ENCODE measurements at regions not wholly inside any gene's neighbourhood (a gene's known extent, or its start where the extent isn't known, plus 50 kb on each side); places are given as distances from the start of the nearest gene placed in this dataset.
A peak's percentile ranks its signal among the peaks of the same experiment; 100 is the strongest.

GRCh38 chr3:16810593-16811367 lies 74.0 kb upstream of the PLCL2 start:
- DNase-seq, result no peak

DNA sequence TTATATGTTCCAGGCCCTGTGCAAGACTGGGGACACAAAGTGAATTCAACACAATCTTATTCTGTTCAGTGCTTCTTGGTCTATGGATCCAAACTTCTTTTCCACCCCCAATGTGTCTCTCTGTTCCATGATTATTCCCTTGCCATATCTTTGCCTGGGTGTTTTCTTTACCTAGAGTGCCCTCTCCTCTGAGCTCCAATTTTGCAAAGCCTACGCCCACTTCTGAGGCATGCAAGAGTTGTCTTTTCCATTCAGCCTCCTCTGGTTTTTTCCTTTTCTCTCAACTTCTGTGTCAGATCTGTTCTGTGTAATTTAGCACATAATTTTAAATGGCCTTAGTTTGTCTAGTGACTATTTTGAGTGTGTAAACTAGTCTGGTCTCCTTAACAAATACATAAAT lies 72.8 kb upstream of the PLCL2 start:
- no peak for DNase-seq

DNA sequence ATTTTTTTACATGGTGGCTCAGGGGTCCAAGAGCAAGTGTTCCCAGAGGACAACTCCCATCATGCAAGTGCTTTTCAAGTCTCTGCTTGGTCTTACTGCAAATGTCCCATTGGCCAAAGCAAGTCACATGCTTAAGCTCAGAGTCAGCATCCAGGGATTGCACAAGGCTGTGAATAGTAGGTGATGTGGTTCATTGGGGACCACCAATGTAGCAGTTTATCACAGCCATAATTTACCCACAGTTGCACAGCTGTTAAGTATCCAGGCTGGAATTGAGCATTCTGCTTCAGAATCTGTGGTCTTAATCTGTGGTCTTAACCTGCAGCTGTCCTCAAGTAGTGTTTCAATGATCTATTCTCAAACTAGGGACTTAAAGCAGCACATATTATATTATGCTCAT lies 71.4 kb upstream of the PLCL2 start:
- DNase-seq, result no peak

GRCh38 chr3:16816048-16816780 lies 68.5 kb upstream of the PLCL2 start:
- DNase-seq, result no peak

DNA sequence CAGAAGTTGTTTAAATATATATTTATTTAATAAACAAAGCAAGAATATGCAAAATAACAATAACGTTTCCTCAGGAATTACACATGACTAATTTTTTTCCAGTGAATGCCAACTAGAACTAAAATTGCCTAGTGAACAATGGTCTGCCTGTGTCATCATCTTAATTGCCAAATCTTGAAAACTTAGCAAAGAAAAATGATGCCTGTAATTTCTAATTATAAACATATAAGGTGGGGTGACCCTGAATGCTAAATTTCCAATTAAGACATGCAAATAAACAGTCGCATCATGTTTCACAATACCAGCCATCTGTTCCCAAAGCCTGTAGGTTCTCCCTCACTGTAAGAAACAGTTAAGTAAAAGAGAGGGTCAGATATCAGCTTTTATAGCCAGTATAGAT lies 67.6 kb upstream of the PLCL2 start:
- no peak for DNase-seq

DNA sequence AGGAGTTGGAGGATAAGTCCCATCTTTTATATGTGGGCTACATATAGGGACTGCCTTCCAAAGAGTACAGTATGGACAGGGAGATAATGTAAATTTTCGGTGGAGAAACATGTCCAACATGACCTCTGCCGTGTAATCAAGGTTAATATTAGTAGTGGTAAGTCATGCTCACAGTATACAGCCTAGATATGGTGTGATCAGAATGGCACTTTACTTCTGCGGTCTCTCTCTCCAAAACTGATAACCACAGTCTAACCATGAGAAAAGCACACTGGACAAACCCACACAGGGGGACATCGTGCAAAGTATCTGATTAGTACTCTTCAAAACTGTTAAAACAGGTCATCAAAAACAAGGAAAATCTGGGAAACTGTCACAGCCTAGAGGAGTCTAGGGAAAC lies 66.6 kb upstream of the PLCL2 start:
- DNase-seq, result no peak

GRCh38 chr3:16818945-16819344 lies 65.8 kb upstream of the PLCL2 start:
- no peak for DNase-seq

DNA sequence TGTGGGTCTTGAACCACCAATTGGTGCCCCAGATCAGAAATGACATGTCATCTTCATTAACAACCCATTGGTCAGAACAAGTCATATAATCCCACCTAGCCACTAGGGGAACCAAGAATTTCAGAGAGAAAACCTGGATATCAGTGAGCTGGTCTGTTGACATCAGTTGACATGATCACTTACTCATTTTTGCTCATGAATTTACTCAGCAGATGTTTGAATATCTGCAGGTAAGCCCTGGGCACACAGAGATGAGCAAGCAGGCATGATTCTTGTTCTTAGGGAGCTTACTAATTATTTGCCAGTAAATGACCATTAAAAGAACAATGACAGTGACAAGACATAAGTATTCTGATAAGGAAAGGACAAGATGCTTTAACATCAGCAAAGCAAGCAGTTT lies 64.3 kb upstream of the PLCL2 start:
- no peak for DNase-seq

DNA sequence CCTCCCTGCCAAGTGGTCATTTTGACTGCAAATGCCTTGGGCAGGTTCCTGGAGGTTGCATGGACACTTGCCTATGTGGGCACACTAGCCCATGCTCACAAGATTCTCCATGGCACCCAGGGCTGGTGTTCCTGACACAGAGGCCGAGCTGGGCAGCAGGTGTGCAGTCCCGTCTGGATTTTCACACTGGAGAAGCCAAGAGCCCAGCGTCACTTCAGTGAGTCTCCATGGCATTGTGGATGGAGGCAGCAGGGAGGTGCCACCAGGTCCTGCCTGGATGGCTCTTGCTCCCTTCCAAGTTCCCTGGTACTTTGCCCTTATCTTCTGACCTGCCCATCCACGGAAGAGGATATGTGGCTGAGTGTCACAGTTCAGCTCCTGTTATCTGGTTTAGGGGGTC lies 63.7 kb upstream of the PLCL2 start:
- no peak for DNase-seq

DNA sequence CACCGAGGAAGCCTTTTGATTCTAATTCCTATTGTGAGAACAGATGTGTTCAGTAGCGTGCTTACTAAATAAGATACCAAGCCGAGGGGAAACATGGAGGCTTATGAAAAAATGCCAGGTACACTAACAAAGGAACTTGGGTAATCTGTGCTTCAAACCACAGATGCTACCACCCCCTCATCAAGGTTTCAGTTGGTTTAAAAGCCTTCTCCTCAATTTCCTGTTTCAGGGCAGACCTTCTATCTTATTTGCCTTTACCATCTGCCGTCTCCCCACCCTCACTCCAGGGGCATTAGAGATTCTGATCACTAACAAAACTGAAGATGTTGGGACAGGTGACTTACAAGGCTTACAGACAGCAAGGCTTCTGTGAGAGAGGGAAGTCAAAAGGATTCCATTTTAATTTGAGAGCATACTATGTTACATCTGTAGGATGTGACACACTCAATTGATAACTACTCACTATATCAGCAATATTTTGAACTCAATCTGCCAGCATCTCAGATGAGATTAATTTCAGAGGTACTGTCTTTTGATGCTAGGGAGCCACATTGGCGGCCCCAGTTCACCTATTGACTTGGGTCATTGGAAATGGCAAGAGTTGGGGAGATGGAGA lies 60.6 kb upstream of the PLCL2 start:
- DNase-seq, result no peak

GRCh38 chr3:16825617-16826204 lies 59.0 kb upstream of the PLCL2 start:
- DNase-seq, result no peak

- peak; percentile 63 to 68 for DNase-seq
Observed at GRCh38 chr3:16828815-16829214, 55.9 kb upstream of the PLCL2 start.

- no peak for DNase-seq
Observed at GRCh38 chr3:16831846-16832245, 52.9 kb upstream of the PLCL2 start.

DNA sequence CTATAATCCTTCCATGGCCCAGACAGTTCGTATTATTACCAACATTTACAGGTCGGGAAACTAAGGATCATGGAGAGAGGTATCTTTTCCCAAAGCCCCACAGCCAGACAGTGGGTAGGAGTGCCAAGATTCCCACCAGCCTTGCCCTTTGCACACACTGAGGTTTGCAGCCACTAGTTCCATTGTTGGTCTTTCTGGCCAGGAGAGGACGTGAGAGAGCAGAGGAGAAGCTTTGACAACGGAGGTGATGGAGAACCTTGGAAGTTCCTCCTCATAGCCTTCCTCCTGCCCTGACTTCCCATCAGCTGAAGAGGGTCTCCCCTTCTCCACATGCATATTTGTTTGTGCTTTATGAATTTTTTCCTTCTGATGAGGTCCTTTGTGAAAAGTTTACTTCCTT lies 50.5 kb upstream of the PLCL2 start:
- no peak for DNase-seq

DNA sequence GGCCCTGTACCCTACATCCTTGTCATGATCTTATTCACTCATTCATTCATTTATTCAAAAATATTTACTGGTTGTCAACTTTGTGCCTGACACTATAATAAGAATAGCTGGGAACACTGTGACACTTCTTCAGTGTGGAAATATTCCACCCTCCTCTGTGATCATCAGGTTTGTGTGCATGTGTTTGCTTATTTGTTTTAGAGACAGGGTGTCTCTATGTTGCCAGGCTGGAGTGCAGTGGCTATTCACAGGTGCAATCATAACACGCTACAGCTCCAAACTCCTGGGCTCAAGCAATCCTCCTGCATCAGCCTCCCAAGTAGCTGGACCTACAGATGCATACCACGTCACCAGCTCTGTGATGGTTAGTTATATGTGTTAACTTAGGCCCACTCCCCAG lies 50.0 kb upstream of the PLCL2 start:
- DNase-seq, result no peak

Measured in inflammatory macrophage (primary cell).